G401 (cell line): ENCODE measurements at regions not wholly inside any gene's neighbourhood (a gene's known extent, or its start where the extent isn't known, plus 50 kb on each side); places are given as distances from the start of the nearest gene placed in this dataset.

Experiments
- DNase-seq: peaks from one replicate; pipeline ENCODE4 v3.0.0-alpha.2; 2015; ENCODE audit warnings: low spot score
- in situ Hi-C: cut with HindIII; loops from 2 replicates; pipeline ENCODE4 v1.10.0; 2016; ENCODE audit warnings: low sequenced_read_pairs, mixed read lengths

DNA sequence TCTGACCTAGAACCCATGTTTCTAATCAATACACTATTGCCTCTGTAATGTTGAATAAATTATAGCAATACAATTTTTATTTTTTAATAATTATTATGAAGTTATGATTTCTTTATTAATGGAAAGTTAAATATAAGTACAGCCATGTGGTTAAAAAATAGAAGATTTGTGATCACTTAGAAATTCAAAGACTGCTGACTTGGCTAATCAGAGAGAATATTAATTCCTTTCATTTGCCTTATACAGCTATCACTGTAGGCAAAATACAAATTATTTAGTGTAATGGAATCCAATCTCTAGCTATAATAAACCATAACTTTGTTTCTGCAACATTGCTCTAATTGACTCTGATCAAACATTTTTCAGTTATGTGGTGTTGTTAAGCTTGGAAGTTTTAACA, 255.0 kb upstream of the TAS2R1 start:
- in situ Hi-C loops: no loop called here
- no peak for DNase-seq

DNA sequence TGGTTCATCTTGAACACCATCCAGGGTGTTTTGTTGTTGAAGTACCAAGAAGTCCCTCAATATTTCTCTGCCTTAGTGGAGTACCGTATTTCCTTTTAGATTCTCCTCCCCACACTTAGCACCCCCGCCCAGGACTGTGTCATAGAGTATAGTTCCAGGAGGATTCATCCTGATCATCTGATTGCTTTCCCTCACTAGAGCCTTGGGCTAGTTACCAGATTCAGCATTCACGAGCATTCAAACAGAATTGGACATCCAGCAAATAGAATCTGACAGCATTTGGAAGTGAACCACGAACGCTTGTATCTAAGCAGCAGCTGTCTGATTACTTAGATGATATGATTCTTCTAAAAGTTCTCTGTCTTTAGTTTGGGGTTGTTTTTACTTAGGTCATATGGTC, 248.1 kb upstream of the TAS2R1 start:
- no peak for DNase-seq
- in situ Hi-C loops: no loop called here

DNA sequence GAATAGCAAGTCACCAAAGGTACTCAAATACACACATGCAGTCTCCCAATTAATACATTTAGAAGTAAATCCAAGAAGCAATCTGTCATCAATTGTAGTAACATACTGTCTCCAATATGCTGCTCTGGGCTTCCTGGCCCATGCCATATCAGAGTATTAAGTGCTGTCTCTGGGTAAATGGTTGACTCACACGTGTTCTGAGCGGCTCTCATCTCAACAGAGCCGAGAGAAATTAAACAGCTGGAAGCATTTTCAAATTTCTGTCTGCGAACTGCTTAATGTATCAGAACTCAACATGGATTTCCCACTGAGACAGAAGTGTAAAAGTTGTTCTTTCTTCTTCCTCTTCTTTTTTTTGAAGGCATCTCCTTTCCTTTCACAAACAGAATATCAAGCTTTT, 247.3 kb upstream of the TAS2R1 start:
- in situ Hi-C loops: no loop called here
- DNase-seq: no peak

DNA sequence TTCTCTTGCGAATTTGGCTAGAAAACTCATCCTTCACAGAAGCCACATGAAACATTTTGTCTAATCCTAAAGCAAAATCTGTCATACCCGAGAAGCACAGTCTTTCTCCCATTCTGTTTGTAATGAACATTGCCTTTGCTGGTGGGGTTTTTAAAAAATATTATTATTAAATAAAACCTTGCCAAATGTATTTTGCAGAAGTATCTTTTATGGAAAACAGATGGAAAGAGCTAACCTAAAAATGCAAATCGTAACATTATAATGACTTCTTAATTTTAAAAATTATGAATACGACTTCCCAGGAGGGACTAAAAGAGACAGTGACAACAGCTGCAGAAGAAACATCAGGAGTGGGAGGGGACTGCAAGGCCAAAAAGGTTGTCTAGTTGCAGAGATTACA, 246.3 kb upstream of the TAS2R1 start:
- in situ Hi-C loops: no loop called here
- no peak for DNase-seq

DNA sequence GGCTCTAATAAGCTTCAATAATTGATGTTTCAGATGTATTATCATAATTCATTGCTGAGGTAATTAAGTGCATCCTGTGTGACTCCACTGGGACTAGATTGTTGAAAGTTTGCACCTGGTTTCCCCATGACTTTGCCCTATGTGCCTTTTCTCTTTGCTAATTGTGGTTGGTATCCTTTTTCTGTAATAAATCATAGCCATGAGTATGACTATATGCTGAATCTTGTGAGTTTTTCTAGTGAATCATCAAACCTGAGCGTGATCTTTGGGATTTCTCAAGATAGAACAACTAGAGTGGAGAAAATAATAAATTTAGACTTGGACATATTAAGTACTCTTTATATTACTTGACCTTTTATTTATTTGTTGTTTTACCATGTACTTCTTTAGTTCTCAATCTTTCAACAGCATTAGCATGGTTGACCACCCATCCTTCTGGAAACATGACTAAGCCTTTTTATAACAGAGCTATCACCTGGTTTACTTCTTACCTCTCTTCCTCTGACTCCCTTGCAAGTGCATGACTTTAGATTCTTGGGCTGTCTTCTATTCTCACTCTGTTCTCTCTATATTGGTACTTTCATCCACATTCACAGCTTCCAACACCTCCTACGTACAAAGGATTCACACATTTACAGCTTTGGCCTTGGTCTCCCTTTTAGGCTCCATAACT, 239.6 kb upstream of the TAS2R1 start:
- DNase-seq: no peak
- in situ Hi-C loops: no loop called here

DNA sequence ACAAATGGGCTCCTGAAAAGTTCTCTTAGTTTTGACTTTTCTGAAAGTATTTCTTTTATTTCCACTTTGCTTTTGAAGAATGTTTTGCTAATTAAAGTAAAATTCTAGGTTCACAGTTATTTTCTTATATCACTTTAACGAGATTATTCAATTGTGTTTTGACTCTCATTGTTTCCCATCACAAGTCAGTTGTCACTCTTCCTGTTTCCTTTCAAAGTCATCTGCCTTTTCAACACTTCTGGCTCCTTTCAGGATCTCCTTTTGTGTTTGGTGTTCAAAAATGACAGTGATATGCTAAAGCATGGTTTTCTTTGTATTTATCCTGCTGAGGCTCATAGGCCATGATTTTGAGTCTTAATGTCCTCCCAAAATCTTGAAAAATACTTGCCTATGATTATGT, 235.4 kb upstream of the TAS2R1 start:
- in situ Hi-C loops: no loop called here
- DNase-seq: no peak

DNA sequence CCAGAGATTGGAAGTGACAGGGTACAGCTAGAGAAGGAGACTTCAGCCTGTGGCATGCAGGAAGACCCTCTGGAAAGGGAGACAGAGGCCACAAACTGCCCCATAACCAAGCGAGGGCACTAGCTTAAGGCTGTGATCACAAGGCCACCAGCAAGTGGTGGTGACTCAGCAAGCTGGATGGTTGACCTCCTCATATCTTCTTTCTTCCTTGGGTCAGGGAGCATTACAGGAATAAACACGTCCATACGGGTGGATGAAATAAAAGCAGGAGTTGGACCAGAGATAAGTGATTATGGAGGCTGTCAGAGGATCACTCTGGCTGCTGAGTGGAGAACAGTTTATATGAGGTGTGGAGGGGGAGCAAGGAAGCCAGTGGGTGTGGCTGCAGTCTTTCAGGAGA, 234.6 kb upstream of the TAS2R1 start:
- no peak for DNase-seq

DNA sequence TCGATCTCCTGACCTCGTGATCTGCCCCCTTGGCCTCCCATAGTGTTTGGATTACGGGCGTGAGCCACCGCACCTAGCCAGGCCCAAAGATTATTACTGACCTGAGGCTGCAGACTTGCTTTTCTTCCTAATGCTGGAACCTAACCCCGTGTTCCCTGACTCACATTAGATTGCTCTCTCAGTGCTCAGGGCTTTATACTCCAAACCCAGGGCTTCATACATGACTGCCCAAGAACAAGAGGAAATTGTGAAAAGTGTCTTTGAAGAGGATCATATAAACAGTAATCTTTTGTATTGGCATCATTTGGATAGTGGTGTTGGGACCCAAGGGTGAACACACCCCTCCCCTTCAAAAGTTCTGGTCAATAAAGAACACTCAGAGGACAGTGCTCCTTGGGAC, 233.3 kb upstream of the TAS2R1 start:
- no peak for DNase-seq
- in situ Hi-C loops: no loop called here

More for the DNA sequence above, 234.6 kb upstream of the TAS2R1 start:
- in situ Hi-C loops: no loop called here

DNA sequence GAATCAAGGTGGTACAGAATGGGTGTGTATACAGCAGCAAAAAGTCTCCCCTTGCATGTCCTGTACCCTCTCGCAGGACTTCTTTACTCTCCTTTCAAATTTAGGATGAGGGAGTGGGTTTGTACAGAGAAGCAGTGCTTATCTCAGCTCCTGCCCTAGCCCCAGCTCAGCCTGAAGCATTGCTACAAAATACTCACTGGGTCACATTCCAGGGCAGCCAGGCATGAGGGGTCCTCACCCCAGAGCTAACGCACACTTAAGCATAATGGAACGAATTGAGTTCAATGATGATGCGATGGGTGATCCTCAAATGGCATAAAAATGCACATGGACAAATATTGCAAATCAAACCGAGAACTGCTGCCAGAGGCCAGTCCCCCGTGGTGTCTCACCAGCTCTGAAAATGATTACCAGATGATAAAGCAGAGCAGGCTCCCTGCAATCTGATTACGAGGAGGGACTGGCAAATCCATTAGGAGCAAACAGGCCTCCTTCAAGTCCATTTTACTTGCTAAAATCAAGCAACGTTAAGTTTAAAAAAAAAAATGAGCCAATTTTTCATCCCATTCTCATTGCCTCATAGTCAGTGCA, 231.6 kb upstream of the TAS2R1 start:
- no peak for DNase-seq
- in situ Hi-C loops: no loop called here

DNA sequence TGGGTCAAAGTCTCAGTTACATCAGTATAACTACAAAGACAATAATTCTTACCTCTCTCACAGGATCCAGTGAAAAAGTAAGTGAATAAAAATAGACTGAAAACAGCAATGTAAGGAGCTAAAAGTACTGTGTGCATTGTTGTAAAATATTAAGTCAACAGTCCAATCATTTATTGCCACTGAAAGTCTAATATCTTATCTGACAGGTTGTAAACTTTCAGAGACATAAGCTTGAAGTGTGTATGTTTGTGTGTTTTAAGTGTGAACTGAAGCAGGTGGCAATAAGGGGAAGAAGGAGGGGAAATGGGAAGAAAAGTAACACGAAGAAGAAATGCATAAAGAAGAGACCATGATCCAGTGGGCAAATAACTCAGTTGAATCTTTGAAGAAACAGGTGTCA, 229.7 kb upstream of the TAS2R1 start:
- in situ Hi-C loops: no loop called here
- no peak for DNase-seq

DNA sequence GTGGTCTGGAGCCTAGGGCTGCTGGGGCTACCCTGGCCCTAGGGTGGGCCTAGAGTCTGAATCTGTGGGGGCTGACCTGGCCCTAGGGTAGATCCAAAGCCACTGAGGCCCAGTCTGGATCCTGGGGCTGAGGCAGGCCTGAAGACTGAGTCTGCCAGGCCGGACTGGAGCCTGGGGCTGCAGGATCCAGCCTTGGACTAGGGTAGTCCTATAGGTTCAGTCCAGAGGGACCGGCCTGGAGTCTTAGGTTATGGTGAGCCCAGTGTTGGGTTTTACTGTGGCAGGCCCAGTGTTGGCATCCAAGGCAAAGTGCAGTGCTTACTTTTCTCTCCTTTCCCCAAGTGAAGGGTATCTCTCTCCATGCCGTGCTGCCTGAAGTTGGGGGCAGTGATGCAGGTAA, 227.9 kb upstream of the TAS2R1 start:
- DNase-seq: no peak
- in situ Hi-C loops: no loop called here

DNA sequence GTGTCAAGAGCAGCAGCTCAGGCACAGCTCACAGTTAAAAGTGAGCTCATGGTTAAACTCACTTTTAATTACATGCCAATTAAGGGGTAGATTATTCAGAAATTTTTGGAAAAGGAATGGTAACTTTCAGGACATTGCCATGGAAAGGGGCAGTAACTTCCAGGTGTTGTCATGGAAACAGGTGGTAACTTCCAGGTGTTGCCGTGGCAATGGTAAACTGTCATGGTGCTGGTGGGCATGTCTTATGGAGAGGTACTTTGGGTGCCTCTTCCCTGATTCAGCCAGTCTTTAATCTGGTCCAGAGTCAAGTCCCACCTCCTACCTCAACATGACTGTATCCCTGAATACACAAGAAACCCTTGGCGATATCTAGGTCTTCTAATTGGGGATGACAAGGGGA, 223.2 kb upstream of the TAS2R1 start:
- DNase-seq: no peak
- in situ Hi-C loops: no loop called here

DNA sequence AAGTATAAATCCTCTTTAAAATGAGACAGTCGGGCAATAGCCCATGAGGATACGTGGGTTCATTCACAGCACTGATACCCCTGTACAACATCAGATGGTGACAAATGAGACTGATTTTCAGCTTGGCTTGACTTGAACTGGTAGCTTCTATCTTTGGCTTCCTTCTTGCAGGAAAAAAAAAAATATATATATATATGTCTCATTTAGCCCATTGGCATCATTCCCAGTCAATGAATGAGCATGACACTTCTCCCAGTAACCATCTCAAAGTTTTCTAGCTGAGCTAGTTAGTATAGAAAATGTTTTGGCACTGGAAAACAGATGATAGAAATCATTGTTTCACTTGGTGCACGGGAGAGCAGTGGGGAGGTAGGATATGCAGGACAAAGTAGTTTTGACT, 222.5 kb upstream of the TAS2R1 start:
- no peak for DNase-seq
- in situ Hi-C loops: no loop called here

DNA sequence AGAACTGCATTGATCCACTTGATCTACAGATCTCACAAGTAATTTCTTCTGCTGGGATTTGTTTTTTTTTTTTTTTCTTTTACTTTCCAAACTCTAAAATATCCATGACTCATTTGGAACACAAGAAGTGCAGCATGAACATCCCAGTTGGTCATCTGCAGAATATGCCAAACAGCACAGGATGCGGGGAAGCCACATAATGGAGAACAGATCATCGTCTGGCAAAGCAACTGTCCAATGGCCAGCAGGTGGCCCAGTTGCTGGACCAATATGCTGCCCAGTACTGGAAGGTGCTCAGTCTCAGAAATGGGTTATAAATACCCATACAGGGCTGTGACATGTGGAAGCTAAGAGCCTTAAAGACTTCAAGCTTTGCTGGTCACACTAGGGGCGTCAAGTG, 221.3 kb upstream of the TAS2R1 start:
- in situ Hi-C loops: no loop called here

DNA sequence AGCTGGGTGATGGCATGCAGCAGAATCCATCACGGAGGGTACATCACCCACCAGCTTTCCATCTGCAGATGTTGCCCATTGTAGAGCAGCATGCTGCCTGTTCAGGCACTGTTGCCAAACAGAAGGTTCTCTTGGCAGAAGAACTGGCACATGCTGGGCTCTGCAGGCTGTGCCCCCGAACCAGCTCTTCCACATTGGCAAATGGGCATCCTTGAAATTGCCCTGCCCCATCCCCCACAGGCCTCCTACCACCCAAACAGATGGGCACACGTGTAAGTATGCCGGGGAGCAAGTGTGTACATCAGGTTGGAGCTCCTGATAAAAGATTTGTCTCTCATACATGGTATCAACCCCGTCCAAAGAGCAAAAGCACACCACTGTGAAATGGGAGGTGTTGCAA, 220.3 kb upstream of the TAS2R1 start:
- peak; percentile 89 for DNase-seq
- in situ Hi-C loops: no loop called here

More for the DNA sequence above, 221.3 kb upstream of the TAS2R1 start:
- DNase-seq: peak; percentile 95

DNA sequence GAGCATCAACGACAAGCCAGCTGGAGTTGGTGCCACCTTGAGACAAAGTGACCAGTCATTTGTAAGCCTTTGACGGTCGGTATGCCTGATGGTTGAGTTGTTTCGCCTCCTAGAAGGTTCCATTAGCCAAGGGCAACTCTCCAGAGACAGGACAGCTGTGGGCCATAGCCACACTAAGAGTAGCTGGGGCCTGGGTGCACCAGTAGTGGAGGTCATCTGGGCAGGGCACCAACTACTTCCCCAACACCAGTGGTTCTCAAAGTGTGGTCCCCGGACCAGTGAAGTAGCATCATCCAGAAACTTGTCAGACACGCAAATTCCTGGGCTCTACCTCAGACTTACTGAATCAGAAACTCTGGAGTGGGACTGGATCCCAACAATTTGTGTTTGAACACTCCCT, 217.5 kb upstream of the TAS2R1 start:
- in situ Hi-C loops: no loop called here
- DNase-seq: no peak

DNA sequence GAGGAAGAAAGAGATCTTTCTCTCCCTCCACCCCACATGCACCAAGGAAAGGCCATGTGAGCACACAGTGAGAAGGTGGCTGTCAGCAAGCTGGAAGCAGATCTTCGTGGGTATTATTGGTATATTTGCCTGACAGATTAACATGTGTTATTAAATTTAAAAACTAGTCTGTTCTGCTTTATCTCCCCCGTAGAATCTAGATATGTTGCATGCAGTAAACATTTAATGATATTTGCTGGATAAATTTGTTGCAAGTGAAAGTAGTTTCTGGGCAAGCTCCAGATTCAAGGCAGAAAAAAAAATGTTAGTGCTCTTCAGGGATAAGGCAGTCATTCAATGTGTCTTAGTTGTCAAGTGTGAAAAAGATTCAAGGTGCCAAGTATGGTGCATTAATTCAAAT, 215.0 kb upstream of the TAS2R1 start:
- no peak for DNase-seq
- in situ Hi-C loops: no loop called here

DNA sequence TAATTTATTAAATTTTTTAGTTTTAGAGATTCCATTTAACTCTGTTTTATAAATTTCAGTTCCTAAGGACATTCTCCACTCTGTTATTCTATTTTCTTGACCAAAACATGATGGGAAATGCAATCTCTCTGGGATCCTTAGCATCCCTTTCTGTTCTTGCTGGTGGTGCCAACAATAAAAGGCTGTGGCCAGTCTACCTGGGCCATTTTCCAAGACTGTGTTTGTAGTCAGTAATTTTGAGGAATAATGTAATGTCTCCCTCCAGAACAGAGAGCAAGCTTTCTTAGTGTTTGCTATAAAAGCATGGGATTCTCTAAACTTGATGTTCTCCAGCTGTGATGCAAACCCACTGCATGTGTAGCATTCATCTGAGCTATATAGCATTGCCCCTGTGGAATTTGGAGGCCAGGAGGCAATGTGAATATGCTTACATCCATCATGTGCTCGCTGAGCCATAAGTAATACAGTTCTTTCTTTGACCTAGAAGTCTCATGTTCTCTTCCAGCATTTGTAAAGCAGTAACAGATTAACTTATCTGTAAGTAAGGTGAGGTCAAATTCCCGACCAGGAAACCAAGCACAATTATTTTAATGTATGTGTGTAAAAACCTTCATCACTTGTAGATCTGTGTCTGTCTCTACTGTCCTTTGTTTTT, 211.5 kb upstream of the TAS2R1 start:
- in situ Hi-C loops: no loop called here
- peak; percentile 68 for DNase-seq

DNA sequence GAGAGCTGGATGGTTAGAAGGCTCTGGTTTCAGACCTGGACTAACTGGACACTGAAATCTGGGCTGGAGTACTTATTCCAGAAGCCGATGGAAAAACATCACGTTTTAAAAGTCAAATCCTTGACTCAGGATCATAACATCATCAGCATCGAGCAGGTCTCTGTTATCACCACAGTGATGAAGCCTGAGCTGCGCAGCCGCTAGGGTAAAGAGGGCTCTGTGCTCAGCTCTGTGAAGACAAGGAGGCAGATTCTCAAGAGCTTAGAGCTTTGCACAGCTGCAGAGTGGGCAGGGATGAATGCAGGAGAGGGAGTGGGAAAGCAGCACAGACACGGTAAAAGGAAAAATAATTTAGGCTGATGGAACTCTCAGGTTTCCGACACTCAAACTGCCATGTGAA, 208.8 kb upstream of the TAS2R1 start:
- in situ Hi-C loops: no loop called here

DNA sequence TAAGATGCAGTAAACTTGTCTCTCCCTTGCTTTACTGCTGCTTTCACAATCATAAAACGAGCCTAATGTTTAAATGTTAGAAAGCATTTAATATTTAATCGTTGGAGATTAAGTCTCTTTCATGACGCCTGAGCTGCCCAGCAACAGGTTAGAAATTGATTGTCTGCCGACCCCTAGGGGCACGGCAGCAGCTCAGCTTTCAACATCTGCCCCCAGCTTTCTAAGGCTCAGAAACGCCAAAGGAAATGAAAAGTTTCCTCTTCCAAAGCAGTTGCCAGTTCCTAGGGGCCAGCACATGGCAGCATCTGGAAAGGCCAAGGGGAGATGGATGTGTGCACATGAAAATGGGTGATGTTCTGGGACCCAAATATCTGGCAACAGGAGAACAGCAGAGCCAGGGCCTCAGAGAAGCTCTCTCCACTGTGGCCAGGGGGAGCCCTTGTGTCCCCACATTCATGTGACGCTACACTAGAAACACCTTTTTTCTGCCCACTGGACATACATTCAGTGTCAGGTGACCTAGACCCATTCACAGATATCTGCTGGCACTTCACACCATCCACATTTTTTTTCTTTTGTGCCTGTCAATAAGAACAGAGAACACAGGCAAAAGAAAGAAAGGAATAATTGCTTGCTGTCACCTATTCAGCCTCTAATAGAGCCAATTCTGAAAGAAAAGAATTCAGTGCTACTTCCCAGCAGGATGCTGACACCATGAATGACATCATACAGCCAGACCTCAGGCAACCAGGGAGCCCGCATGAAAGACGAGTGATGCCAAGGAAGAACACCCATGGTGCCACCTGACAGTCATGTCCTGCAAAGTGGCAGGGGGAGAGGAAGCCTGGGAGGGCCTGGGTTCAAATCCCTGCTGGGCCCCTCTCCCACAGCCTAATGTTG, 205.0 kb upstream of the TAS2R1 start:
- DNase-seq: no peak
- in situ Hi-C loops: no loop called here

More for the DNA sequence above, 208.8 kb upstream of the TAS2R1 start:
- no peak for DNase-seq
